Tibial nerve (tissue), 4 donors: ENCODE measurements at regions not wholly inside any gene's neighbourhood (a gene's known extent, or its start where the extent isn't known, plus 50 kb on each side); places are given as distances from the start of the nearest gene placed in this dataset.

Experiments used
- DNase-seq, 2 donors: peaks; one replicate each; pipeline ENCODE4 v3.0.0-alpha.2; 2019; ENCODE audit warnings: low spot score in 2 of 2
- H3K27ac ChIP-seq, 4 donors: fragments of 200-600 bp; sonication (generic) in 3 of 4; one replicate each; pipeline ENCODE4 v1.5.1; 2017 to 2019; ENCODE audit warnings: mild to moderate bottlenecking in 1 of 4
- H3K27me3 ChIP-seq, 2 donors: fragments of 200-600 bp; sonication (generic) in 1 of 2; one replicate each; pipeline versions ENCODE4 v1.5.1 to v1.6.0; 2017 to 2019
- H3K36me3 ChIP-seq, 3 donors: fragments of 200-600 bp; sonication (generic); one replicate each; pipeline ENCODE4 v1.5.1; 2018 to 2019
- H3K4me1 ChIP-seq, 4 donors: fragments of 200-600 bp; sonication (generic) in 3 of 4; one replicate each; pipeline ENCODE4 v1.5.1; 2017 to 2019
- H3K4me3 ChIP-seq, 4 donors: fragments of 200-600 bp; sonication (generic) in 3 of 4; one replicate each; pipeline ENCODE4 v1.5.1; 2017 to 2019; ENCODE audit warnings: mild to moderate bottlenecking in 1 of 4, moderate library complexity in 1 of 4
- H3K9me3 ChIP-seq, 4 donors: fragments of 200-600 bp; sonication (generic) in 3 of 4; one replicate each; pipeline ENCODE4 v1.5.1; 2017 to 2019
- EP300 ChIP-seq, 2 donors: sonication (generic); formaldehyde crosslinking; IDR thresholded peaks; one replicate each; pipeline ENCODE4 v1.6.1; 2017; ENCODE audit warnings: antibody characterized with exemption in 2 of 2, mild to moderate bottlenecking in 1 of 2
- POLR2A ChIP-seq, 2 donors: fragments of 450-650 bp; IDR thresholded peaks; one replicate each; pipeline ENCODE4 v1.6.1; 2017; ENCODE audit warnings: antibody characterized with exemption in 2 of 2, mild to moderate bottlenecking in 2 of 2, moderate library complexity in 2 of 2
- WGBS, 2 donors: methylation state at CpG; one replicate each; pipeline ENCODE4 v1.1.5; 2018; 5-methylcytosine and 5-hydroxymethylcytosine counted together
- TF ChIP-seq, protein P1 (sequence below), 5 experiments: fragments of 200-600 bp in 3 of 5; fragments of 450-650 bp in 2 of 5; sonication (generic) in 3 of 5; IDR thresholded peaks; one replicate each; pipeline ENCODE4 v1.5.1; 2016 to 2019; ENCODE audit warnings: antibody characterized with exemption in 5 of 5, mild to moderate bottlenecking in 3 of 5, moderate library complexity in 2 of 5

DNA sequence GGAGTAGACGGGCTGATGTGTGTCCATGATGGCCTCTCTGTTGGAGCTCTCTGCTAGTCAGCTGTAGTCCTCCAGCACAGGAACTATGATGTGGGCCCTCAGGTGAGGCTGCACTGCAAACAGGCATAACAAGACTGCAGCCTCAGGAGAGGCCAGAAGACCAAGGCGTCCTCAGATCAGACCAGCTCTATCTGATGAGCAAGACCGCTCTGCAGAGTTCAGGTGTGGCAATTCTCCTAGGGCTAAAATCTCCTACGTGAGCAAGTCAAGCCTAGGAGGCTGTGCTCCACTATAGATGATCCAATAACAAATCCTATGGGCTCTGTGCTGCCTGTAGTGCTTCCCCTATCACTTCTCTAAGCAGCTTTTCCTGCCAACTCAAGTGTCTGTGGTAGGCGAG is 633.4 kb upstream of the SYNCRIP start:
- no peaks in the 10 kb centered on the region for H3K27me3 ChIP-seq
- no peaks in the 10 kb centered on the region for H3K36me3 ChIP-seq
- H3K27ac ChIP-seq, result no peak overlapping the region
- H3K4me1 ChIP-seq, result no peaks in the 10 kb centered on the region
- no peak overlapping the region for H3K4me3 ChIP-seq
- TF ChIP-seq EP300 (IDR thresholded peaks at IDR 0.05) (no peak), POLR2A (IDR thresholded peaks at IDR 0.05) (no peak)
- TF ChIP-seq, protein P1, sequence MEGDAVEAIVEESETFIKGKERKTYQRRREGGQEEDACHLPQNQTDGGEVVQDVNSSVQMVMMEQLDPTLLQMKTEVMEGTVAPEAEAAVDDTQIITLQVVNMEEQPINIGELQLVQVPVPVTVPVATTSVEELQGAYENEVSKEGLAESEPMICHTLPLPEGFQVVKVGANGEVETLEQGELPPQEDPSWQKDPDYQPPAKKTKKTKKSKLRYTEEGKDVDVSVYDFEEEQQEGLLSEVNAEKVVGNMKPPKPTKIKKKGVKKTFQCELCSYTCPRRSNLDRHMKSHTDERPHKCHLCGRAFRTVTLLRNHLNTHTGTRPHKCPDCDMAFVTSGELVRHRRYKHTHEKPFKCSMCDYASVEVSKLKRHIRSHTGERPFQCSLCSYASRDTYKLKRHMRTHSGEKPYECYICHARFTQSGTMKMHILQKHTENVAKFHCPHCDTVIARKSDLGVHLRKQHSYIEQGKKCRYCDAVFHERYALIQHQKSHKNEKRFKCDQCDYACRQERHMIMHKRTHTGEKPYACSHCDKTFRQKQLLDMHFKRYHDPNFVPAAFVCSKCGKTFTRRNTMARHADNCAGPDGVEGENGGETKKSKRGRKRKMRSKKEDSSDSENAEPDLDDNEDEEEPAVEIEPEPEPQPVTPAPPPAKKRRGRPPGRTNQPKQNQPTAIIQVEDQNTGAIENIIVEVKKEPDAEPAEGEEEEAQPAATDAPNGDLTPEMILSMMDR (IDR thresholded peaks at IDR 0.05), result no peak
- H3K9me3 ChIP-seq, result peaks cover 0 to 6% (median 0%) of the 10 kb centered on the region in 4 donors
- no peak for DNase-seq
- 72 to 88% methylated on average over 5 of the region's 5 CpGs for WGBS, 2 donors

DNA sequence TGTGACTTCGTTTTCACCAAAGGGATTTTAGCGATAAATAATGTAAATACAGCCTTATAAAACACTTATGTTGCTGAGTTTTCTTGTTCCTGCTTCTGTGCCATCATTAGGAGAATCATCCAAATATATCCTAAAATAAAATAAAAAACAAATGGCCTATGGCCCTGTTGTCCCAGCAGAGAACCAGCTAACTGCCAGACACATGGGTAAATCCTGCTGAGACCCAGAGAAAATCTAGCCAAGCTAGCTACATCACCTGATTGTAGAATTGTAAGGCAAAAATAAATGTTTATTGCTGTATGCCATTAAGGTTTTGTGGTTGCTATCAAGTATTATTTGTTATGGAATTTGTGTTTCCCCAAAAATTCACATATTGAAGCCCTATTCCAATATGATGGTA is 631.2 kb upstream of the SYNCRIP start:
- TF ChIP-seq, protein P1 (IDR thresholded peaks at IDR 0.05), result no peak
- TF ChIP-seq EP300 (IDR thresholded peaks at IDR 0.05) (no peak), POLR2A (IDR thresholded peaks at IDR 0.05) (no peak)
- no peak for DNase-seq
- WGBS, 2 donors, result 76% methylated on average over 2 of the region's 2 CpGs
- no peak overlapping the region for H3K4me3 ChIP-seq
- H3K9me3 ChIP-seq, result peaks cover 0 to 6% (median 0%) of the 10 kb centered on the region in 4 donors
- no peaks in the 10 kb centered on the region for H3K27me3 ChIP-seq
- no peak overlapping the region for H3K27ac ChIP-seq
- no peaks in the 10 kb centered on the region for H3K4me1 ChIP-seq
- no peaks in the 10 kb centered on the region for H3K36me3 ChIP-seq

DNA sequence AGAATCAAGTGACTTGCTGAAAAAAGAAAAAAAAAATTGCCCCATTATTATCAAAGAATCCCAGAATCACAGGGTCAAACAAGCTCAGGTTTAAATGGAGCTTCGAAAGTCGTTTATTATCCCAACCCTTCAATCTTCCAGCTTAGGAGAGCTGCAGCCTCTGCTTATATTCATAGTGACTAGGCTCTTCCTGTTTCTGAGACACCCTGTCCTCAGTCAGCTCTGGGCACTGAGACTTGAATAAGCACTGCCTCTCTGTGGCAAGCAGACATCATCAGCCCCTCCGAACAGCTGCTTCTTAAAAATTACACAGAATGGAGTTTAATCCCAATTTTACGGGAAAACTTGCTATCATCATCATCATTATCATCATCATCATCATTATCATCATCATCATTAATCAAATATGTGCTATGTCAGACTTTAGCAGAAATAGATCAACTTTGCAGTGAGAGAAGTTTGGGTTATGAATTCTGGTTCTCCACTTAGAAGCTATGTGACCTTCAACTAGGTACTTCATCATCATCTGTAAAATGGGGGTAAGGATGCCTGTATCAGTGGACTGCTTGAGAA is 614.0 kb upstream of the SYNCRIP start:
- H3K27me3 ChIP-seq, result no peaks in the 10 kb centered on the region
- H3K4me3 ChIP-seq, result no peak overlapping the region
- DNase-seq, result no peak
- H3K27ac ChIP-seq, result no peak overlapping the region
- 75 to 83% methylated on average over 4 of the region's 4 CpGs for WGBS, 2 donors
- no peaks in the 10 kb centered on the region for H3K4me1 ChIP-seq
- TF ChIP-seq EP300 (IDR thresholded peaks at IDR 0.05) (no peak), POLR2A (IDR thresholded peaks at IDR 0.05) (no peak)
- TF ChIP-seq, protein P1 (IDR thresholded peaks at IDR 0.05), result no peak
- H3K9me3 ChIP-seq, result no peaks in the 10 kb centered on the region
- no peaks in the 10 kb centered on the region for H3K36me3 ChIP-seq

DNA sequence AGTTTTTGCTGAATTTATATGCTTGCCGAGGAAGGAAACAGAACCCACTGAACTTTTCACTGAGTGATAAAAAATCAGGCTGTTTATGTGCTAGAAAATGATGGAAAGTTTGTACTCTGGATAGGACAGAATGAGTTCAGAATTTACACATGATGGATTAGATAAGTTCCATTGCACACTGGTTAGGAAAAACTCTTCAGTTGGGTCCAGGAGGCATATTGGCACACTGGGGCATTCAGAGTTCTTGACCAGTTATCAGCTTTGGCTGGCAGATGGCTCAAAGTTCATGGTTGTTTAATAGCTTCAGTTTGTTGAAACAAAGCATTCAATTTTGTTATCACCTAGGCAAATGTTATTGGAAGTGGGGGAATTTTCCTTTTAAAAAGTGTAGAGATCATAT is 613.3 kb upstream of the SYNCRIP start:
- 53 to 68% methylated on average over 1 of the region's 1 CpG for WGBS, 2 donors
- no peak for TF ChIP-seq POLR2A (IDR thresholded peaks at IDR 0.05)
- TF ChIP-seq, protein P1 (IDR thresholded peaks at IDR 0.05), result no peak
- no peak for TF ChIP-seq EP300 (IDR thresholded peaks at IDR 0.05)
- H3K4me1 ChIP-seq, result no peaks in the 10 kb centered on the region

DNA sequence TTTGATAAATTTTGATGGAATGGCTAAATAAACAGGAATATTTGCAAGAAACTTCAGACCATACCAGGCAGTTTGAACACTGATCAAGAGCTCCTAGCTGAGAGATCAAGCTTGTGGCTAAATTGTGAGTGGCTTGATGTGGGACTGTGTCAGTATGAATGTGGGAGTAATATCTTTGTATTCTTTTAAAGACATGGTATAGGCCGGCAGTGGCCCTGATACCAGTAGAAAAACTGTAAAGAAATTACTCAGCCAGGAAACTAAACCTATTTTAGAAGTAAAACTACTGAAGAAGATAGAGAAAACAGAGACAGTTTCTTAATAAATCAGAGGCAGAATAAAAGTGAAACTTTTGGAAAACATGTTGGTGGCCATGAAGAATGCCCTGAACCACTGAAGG is 608.4 kb upstream of the SYNCRIP start:
- Histone ChIP-seq H3K4me3 (no peak overlapping the region), H3K4me1 (no peaks in the 10 kb centered on the region), H3K27ac (no peak overlapping the region), H3K36me3 (no peaks in the 10 kb centered on the region), H3K27me3 (no peaks in the 10 kb centered on the region), H3K9me3 (no peaks in the 10 kb centered on the region)
- DNase-seq, result no peak
- 30 to 76% methylated on average over 1 of the region's 1 CpG for WGBS, 2 donors
- TF ChIP-seq, protein P1 (IDR thresholded peaks at IDR 0.05), result no peak
- TF ChIP-seq EP300 (IDR thresholded peaks at IDR 0.05) (no peak), POLR2A (IDR thresholded peaks at IDR 0.05) (no peak)

More for the DNA sequence above, 613.3 kb upstream of the SYNCRIP start:
- H3K36me3 ChIP-seq, result no peaks in the 10 kb centered on the region
- H3K27me3 ChIP-seq, result no peaks in the 10 kb centered on the region
- H3K9me3 ChIP-seq, result no peaks in the 10 kb centered on the region
- no peak for DNase-seq
- no peak overlapping the region for H3K4me3 ChIP-seq
- no peak overlapping the region for H3K27ac ChIP-seq
